HepG2 (cell line): ENCODE measurements at regions not wholly inside any gene's neighbourhood (a gene's known extent, or its start where the extent isn't known, plus 50 kb on each side); places are given as distances from the start of the nearest gene placed in this dataset.

Experiments
- ATAC-seq: fragments of 200-7000 bp; cut with Tn5 transposase; 3 replicates; pipeline ENCODE4 v1.9.1; 2020; ENCODE audit warnings: mild to moderate bottlenecking, moderate library complexity
- BruUV-seq: library from RNA; stranded (reverse); fragments of 400-500 nt; replicated peaks from 2 replicates; lab custom pipeline; 2021; lab: Mats Ljungman, UMichigan
- CTCF ChIA-PET: fragments of 300-600 bp; formaldehyde crosslinking; extraction: SDS; loops from one replicate; lab custom pipeline; 2021; ENCODE audit warnings: low total read pairs, inconsistent platforms, low intra/inter-chr PET ratio; lab: Yijun Ruan, JAX
- POLR2A ChIA-PET: fragments of 350-600 bp; sonication (Branson Sonifier 250); formaldehyde crosslinking; loops from one replicate; lab custom pipeline; 2020; ENCODE audit warnings: antibody characterized with exemption, inconsistent platforms; lab: Yijun Ruan, JAX
- DNase-seq: peaks from one replicate; pipeline ENCODE4 v3.0.0-alpha.2; 2015; ENCODE audit warnings: low spot score
- FAIRE-seq: peaks from 3 replicates; lab custom pipeline; 2011; peaks lifted over from hg19 to GRCh38; lab: Jason Lieb, UNC
- H2AFZ ChIP-seq: one replicate; pipeline ENCODE4 v1.6.1; 2011; ENCODE audit warnings: low read length, inconsistent platforms
- H3K27ac ChIP-seq: fragments of 300-600 bp; 3 replicates; pipeline ENCODE4 v1.8.0; 2011; ENCODE audit warnings: mixed run types, mild to moderate bottlenecking, mixed read lengths, low read length, inconsistent platforms; ENCODE audit not compliant: insufficient read depth; ENCODE audit errors: extremely low read length
- H3K27me3 ChIP-seq, 2 experiments: fragments of 200-600 bp in 1 of 2; 2 replicates in 1 of 2; 3 replicates in 1 of 2; pipeline versions ENCODE4 v1.6.0 to v1.8.0; 2011; ENCODE audit warnings: low read length in 2 of 2, mild to moderate bottlenecking in 2 of 2, moderate library complexity in 2 of 2, inconsistent platforms in 1 of 2; ENCODE audit not compliant: insufficient read depth in 2 of 2, control insufficient read depth in 1 of 2
- H3K36me3 ChIP-seq, 2 experiments: fragments of 200-600 bp in 1 of 2; replicated peaks in 1 of 2; 2 replicates in 1 of 2; 3 replicates in 1 of 2; pipeline versions ENCODE4 v1.5.1 to v1.8.0; 2011; ENCODE audit warnings: low read length in 2 of 2, inconsistent platforms in 1 of 2; ENCODE audit not compliant: insufficient read depth in 2 of 2, control insufficient read depth in 1 of 2
- H3K4me1 ChIP-seq: 2 replicates; pipeline ENCODE4 v1.5.1; 2012; ENCODE audit warnings: low read length, inconsistent platforms; ENCODE audit not compliant: insufficient read depth
- H3K4me2 ChIP-seq: 2 replicates; pipeline ENCODE4 v1.6.0; 2011; ENCODE audit warnings: low read depth, low read length, inconsistent platforms
- H3K4me3 ChIP-seq, 3 experiments: fragments of 200-600 bp in 1 of 3; sonication (generic), shearing (Covaris generic) in 1 of 3; replicated peaks in 1 of 3; 2 replicates each; pipeline ENCODE4 v1.5.1; 2011 to 2016; ENCODE audit warnings: low read length in 3 of 3, inconsistent platforms in 2 of 3, low read depth in 2 of 3, mild to moderate bottlenecking in 2 of 3, control low read depth in 1 of 3, mixed read lengths in 1 of 3; ENCODE audit not compliant: insufficient read depth in 1 of 3
- H3K79me2 ChIP-seq: one replicate; pipeline ENCODE4 v1.6.1; 2011; ENCODE audit warnings: low read length, inconsistent platforms; ENCODE audit not compliant: insufficient read depth
- H3K9ac ChIP-seq: 2 replicates; pipeline ENCODE4 v1.6.0; 2011; ENCODE audit warnings: mild to moderate bottlenecking, low read depth, low read length, inconsistent platforms; ENCODE audit not compliant: insufficient read depth
- H3K9me3 ChIP-seq: 2 replicates; pipeline ENCODE4 v1.5.1; 2012; ENCODE audit warnings: mild to moderate bottlenecking, low read length
- H4K20me1 ChIP-seq: 2 replicates; pipeline ENCODE4 v1.6.0; 2011; ENCODE audit warnings: inconsistent platforms, mild to moderate bottlenecking, low read length, moderate library complexity; ENCODE audit not compliant: insufficient read depth
- ARNT ChIP-seq: fragments of 450-650 bp; IDR thresholded peaks from 2 replicates; pipeline ENCODE4 v1.6.1; 2017
- FOXP4 ChIP-seq: sonication (generic); formaldehyde crosslinking; IDR thresholded peaks from 2 replicates; pipeline ENCODE4 v1.4.0; 2020; ENCODE audit warnings: missing genetic modification reagents
- GZF1 ChIP-seq: sonication (generic); formaldehyde crosslinking; IDR thresholded peaks from 2 replicates; pipeline ENCODE4 v1.5.1; 2020; ENCODE audit warnings: mild to moderate bottlenecking, missing genetic modification reagents
- HDAC1 ChIP-seq: sonication (generic); formaldehyde crosslinking; IDR thresholded peaks from 2 replicates; pipeline ENCODE4 v1.5.1; 2020; ENCODE audit warnings: mild to moderate bottlenecking, missing genetic modification reagents
- HES4 ChIP-seq: sonication (generic); formaldehyde crosslinking; IDR thresholded peaks from 2 replicates; pipeline ENCODE4 v1.9.0; 2021; ENCODE audit warnings: mild to moderate bottlenecking, missing genetic modification reagents, borderline replicate concordance
- MAFK ChIP-seq, 2 experiments: IDR thresholded peaks in 1 of 2; conservative IDR thresholded peaks in 1 of 2; 2 replicates each; pipeline ENCODE4 v1.6.1; 2011; ENCODE audit warnings: improper control_type of control experiment in 2 of 2, low read length in 2 of 2
- MTF1 ChIP-seq: sonication (generic); formaldehyde crosslinking; IDR thresholded peaks from 2 replicates; pipeline ENCODE4 v1.5.0; 2020; ENCODE audit warnings: missing genetic modification reagents
- PRDM10 ChIP-seq: sonication (generic); formaldehyde crosslinking; IDR thresholded peaks from 2 replicates; pipeline ENCODE4 v1.4.0; 2020; ENCODE audit warnings: low read depth, missing genetic modification reagents
- PTBP1 ChIP-seq: fragments of 200-400 bp; formaldehyde crosslinking; IDR thresholded peaks from 2 replicates; pipeline ENCODE4 v1.6.1; 2018; ENCODE audit warnings: low read length, low read depth; ENCODE audit not compliant: poor library complexity, severe bottlenecking
- REST ChIP-seq, 2 experiments: IDR thresholded peaks; 2 replicates each; pipeline ENCODE4 v1.6.1; 2011 to 2012; ENCODE audit warnings: low read length in 2 of 2, borderline replicate concordance in 1 of 2, low read depth in 1 of 2, mild to moderate bottlenecking in 1 of 2, moderate library complexity in 1 of 2
- SIN3B ChIP-seq: fragments of 150-350 bp; IDR thresholded peaks from 2 replicates; pipeline ENCODE4 v1.6.1; 2014; ENCODE audit warnings: low read length
- SUZ12 ChIP-seq: fragments of 150-350 bp; IDR thresholded peaks from 2 replicates; pipeline ENCODE4 v1.6.1; 2014; ENCODE audit warnings: low read depth, low read length
- ZNF20 ChIP-seq: sonication (generic); formaldehyde crosslinking; IDR thresholded peaks from 2 replicates; pipeline ENCODE4 v1.4.0; 2020; ENCODE audit warnings: mild to moderate bottlenecking, moderate library complexity, missing genetic modification reagents
- ZNF282 ChIP-seq: fragments of 450-650 bp; IDR thresholded peaks from 2 replicates; pipeline ENCODE4 v1.6.1; 2018; ENCODE audit not compliant: partially characterized antibody
- ZNF766 ChIP-seq: sonication (generic); formaldehyde crosslinking; IDR thresholded peaks from 2 replicates; pipeline ENCODE4 v1.5.0; 2020; ENCODE audit warnings: missing genetic modification reagents, borderline replicate concordance
- whole genome bisulfite sequencing: methylation state at CpG from one replicate; pipeline ENCODE4 v1.1.6; 2017; ENCODE audit warnings: low lambda C conversion rate; 5-methylcytosine and 5-hydroxymethylcytosine counted together
- in situ Hi-C: cut with HindIII; loops from 2 replicates; pipeline ENCODE4 v1.10.0; 2017; ENCODE audit warnings: low pct_unique_long_range_greater_than_20kb; ENCODE audit not compliant: extremely low pct_ligation_motif_present
- intact Hi-C: fragments of 100-400 bp; cut with micrococcal nuclease; formaldehyde crosslinking; loops from one replicate; pipeline ENCODE4 v1.10.0; 2022; ENCODE audit not compliant: unreplicated experiment

- TF ChIP-seq FOXP4 (CRISPR knock-in tag) (no peak), REST (IDR thresholded peaks at IDR 0.05; ENCODE audit: borderline replicate concordance in 1 of 2, low read depth in 1 of 2, low read length in 2 of 2) (no peak), GZF1 (CRISPR knock-in tag) (no peak), MAFK (conservative IDR thresholded peaks at IDR 0.05 in 1 of 2, IDR thresholded peaks at IDR 0.05 in 1 of 2; ENCODE audit: low read length in 2 of 2) (peak; percentile 18 to 73; a peak in 3 of 4 replicates)
Measured at GRCh38 chr15:62715946-62716345, 326.6 kb upstream of the TPM1 start (continued).

GRCh38 chr15:62717496-62717895, 325.1 kb upstream of the TPM1 start:
- DNase-seq, result no peak
- no peak for ATAC-seq
- BruUV-seq, result no TSS peak
- H3K79me2 ChIP-seq, result no peaks in the 10 kb centered on the region
- H3K4me1 ChIP-seq, result no peaks in the 10 kb centered on the region
- no peaks in the 10 kb centered on the region for H3K27me3 ChIP-seq
- H3K4me2 ChIP-seq, result no peak overlapping the region
- H3K4me3 ChIP-seq, result no peak overlapping the region
- no peaks in the 10 kb centered on the region for H3K9me3 ChIP-seq
- intact Hi-C loops, result no loop called here
- WGBS, result 94% methylated on average over 4 of the region's 6 CpGs
- H3K9ac ChIP-seq, result no peak overlapping the region
- peaks cover 8 to 18% of the 10 kb centered on the region in 2 experiments; a peak in 4 of 5 replicates for H3K36me3 ChIP-seq
- H4K20me1 ChIP-seq, result no peaks in the 10 kb centered on the region
- no peak overlapping the region for H3K27ac ChIP-seq
- ChIA-PET CTCF (no interaction called here), POLR2A (no interaction called here)
- no peak for FAIRE-seq
- H2AFZ ChIP-seq, result no peak overlapping the region
- in situ Hi-C loops, result no loop called here
- TF ChIP-seq ZNF766 (CRISPR knock-in tag), result no peak
- no peak for TF ChIP-seq SUZ12
- TF ChIP-seq PTBP1, result no peak
- no peak for TF ChIP-seq ARNT
- no peak for TF ChIP-seq SIN3B
- TF ChIP-seq HES4 (CRISPR knock-in tag), result no peak
- no peak for TF ChIP-seq ZNF282
- TF ChIP-seq HDAC1 (CRISPR knock-in tag), result no peak
- no peak for TF ChIP-seq ZNF20 (CRISPR knock-in tag)
- no peak for TF ChIP-seq PRDM10
- no peak for TF ChIP-seq MTF1 (CRISPR knock-in tag)
